Stimulated activated CD4-positive, alpha-beta T cell treated with anti-CD3 and anti-CD28 coated beads, Interleukin-4, amount 100 ng/mL, for 48 hours (primary cell): ENCODE measurements at regions not wholly inside any gene's neighbourhood (a gene's known extent, or its start where the extent isn't known, plus 50 kb on each side); places are given as distances from the start of the nearest gene placed in this dataset.
"Not testable (repeated sequence)": the region's sequence is repeated elsewhere in the genome, so short reads cannot be mapped to it uniquely, and the experiment has no call there.

Source experiments
- DNase-seq, 2 donors: peaks; one replicate each; pipeline ENCODE4 v3.0.0-alpha.2; 2020; ENCODE audit warnings: low read depth in 2 of 2

DNA sequence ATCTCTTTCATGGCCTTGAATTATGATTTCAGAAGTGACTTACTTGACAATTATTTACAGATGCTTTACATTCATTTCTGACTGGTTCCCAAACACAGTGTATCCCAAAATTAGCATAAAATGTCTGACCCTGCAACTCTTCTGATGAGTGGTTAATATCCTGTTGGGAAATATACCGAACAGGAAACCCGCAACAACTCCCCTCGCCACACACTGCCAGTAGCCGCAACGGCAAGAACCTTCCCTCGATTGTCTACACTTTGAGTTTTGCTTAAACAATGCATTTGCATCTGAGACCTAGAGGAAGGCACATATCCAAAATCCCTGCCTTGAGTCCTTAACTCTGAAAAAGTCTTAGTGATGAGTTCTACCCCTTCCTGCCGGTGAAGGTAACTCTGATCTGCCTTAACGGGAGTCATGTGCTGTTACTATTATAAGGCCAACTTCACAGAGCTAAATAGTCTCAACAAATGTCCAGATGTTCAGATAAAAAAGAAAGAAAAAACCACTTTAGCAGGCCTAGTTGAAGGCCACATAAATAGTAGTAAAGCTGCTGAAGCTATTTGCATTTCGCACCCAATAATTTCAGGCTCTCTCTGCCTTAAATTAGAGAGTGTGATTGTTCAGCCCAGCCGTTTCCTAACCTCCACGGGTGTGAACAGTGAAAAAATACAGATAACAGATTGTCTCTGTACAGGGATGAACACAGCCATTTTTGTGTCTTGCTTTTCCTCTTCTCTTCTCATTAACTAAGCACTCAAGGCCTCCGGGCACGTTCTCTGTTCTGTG lies 321.1 kb downstream of the HS3ST3B1 start:
- DNase-seq = no peak

DNA sequence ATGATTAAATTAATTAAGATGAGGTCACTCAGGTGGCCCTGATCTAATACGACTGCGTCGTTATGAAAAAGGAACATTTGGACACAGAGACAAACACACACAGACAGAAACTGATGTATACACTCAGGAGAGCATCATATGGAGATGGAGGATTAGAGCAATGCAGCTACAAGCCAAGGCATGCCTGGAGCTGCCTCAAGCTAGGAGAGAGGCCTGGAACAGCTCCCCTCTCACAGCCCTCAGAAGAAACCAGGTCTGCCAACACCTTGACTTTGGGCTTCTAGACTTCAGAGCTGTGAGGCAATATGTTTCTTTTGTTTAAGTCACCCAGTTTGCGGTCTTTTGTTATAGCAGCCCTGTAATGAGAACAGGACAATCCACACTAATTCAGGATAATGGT lies 318.9 kb downstream of the HS3ST3B1 start:
- no peak for DNase-seq

- no peak for DNase-seq
These were observed 315.6 kb downstream of the HS3ST3B1 start for GRCh38 chr17:14616528-14616927.

- DNase-seq = no peak
These were observed 304.4 kb downstream of the HS3ST3B1 start for GRCh38 chr17:14605267-14605599.

GRCh38 chr17:14604591-14605266 lies 303.8 kb downstream of the HS3ST3B1 start:
- no peak for DNase-seq

- DNase-seq = no peak
These were observed 295.3 kb downstream of the HS3ST3B1 start for GRCh38 chr17:14596224-14596623.

DNA sequence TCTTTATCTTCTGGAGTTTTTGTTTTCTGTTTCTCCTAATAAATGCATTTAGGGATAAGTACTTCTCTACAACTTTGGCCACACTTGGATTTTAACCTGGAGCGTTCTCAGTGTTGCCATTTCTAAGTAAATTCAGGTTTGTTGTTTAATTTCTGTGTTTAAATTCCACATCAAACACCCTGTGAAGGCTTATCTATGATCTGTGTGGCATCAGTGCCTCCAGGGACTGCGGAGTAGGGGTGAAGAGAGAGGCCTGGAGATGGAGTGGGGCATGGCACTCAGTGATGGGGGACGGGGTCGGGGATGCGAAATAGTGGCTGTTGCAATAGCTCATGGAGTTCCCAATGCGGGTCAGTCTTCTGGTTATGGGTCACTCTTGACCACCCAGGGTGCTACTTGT lies 294.8 kb downstream of the HS3ST3B1 start:
- DNase-seq = no peak

DNA sequence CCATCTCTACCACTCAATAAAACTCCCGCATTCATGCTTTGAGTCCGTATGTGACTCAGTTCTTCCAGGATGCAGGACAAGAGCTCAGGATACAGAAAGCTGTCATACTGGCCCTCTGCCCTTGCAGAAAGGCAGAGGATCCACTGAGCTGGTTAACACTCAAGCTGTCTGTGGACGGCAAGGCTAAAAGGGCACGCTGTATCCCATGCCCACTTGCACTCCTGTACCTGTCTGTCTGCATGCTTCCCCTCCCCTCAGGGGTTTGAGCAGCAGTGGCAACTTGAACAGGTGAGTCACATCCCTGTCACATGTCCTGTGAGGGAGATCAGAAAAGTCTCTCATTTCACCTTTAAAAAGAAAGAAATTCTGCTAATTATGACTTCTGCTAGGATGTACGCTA lies 293.8 kb downstream of the HS3ST3B1 start:
- no peak for DNase-seq

- no peak for DNase-seq
These were observed 293.1 kb downstream of the HS3ST3B1 start for GRCh38 chr17:14593956-14594355.

DNA sequence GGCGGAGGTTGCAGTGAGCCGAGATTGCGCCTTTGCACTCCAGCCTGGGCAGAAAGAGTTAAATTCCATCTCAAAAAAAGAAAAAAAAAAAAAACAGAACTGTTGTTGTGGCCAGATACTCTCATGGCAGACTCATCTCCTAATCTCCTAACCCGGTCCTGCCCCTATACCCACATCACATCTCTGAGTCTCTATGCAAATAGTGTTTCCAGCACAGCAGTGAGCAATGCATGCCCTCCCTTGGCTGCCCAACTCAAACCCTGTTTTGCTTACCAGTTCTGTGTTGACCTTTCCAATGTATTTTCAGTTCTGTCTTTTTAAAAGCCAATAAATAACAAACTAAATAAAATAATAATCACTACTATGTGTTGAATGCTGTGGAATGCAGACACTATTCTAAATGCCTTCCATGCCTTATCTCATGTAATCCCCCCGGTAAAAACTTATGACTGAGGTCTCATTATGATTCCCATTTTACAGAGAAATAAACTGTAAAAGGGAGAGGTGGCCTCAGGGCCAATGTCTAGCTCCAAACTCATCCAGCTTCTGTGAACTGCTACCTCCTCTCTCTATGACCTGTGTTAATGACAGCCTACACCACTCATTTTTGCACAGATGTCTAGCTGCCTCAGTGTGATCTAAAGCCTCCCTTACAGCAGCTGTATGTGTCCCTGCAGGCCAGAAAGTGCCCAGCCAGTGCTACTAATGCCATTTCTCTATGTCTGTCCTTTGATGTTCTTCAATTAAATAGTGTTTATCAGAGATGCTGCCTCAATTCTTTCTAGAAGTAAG lies 289.8 kb downstream of the HS3ST3B1 start:
- DNase-seq = no peak

DNA sequence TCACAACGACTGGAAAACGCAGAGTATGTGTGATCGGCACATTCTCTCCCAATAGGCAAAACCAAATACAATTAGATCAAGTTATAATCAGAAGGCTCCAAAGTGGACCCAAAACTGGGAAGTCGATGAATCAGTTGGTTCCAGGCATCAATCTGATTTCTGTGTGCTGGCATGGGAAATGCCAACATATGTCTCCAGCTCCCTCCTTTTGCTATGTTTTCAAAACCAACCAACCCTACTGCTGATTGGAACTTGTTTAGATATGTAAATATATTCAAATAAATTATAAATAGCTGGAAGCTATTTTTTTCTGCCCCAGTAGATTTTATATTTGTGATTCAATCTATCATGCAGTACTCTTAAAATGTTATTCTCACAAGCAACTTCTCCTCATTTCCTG lies 284.2 kb downstream of the HS3ST3B1 start:
- DNase-seq = no peak

GRCh38 chr17:14582996-14583395 lies 282.1 kb downstream of the HS3ST3B1 start:
- no peak for DNase-seq

DNA sequence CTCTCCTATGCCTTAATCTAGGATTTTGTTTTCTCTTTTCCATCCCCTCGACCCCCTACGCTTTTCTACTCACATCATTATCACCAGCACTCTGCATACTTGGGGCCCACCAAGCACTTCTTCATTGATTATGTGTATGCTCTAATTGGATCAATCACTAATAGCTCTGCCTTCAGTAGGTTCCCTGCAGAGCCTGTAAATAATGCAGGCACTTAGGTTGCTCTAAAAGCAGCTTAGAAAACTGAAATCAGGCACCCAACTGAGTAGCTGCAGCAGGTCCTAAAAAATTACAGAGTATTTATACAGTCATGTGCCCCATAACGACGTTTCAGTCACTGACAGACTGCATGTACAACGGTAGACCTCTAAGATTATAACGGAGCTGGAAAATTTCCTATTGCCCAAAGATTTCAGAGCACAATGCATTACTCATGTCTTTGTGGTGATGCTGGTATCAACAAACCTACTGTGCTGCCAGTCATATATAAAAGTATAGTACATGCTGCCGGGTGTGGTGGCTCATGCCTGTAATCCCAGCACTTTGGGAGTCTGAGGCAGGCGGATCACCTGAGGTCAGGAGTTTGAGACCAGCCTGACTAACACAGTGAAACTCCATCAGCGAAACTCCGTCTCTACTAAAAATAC lies 280.4 kb downstream of the HS3ST3B1 start:
- DNase-seq = no peak

DNA sequence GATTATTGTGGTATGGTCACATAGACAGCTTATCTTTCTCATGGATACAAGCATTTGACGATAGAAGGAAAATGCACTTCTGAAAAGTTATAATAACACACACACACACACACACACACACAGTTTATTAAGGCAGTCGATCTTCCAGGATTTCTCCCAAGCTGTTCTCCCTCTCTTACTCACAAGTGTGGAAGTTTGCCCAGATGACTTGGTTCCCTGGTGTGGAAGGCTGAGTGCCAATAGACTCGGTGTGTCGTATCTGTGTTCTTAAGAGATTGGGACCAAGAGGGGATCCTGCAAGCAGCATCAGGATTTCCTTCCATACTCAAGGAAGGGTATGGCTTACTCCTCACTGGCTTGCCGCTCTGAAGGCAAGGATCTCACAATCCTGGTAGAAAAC lies 279.6 kb downstream of the HS3ST3B1 start:
- DNase-seq = no peak

- no peak for DNase-seq
These were observed 278.8 kb downstream of the HS3ST3B1 start for GRCh38 chr17:14579716-14580115.

DNA sequence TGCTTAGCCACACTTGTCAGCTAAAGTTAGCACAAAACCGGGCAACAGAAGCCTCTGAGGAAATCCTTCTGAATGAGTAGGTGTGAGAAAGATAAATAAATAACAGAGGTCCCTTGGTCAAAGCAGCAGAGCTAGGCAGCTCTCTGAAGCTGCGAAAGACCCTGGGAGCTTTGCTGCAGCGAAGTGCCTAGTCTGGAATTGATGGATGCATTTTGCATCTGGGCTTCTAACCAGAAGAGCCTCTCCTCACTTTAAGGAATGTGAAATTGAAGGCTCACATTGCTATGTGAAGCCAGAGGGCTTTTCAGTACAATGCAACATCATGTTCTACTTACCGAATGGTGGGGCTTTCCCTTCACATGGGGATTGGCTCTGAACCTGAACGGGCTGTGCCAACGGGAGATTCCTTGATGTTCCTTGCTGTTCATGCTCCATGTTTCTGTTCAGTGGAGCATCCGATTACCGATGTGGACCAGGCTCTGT lies 274.6 kb downstream of the HS3ST3B1 start:
- no peak for DNase-seq

- DNase-seq = not testable (repeated sequence)
These were observed 259.4 kb downstream of the HS3ST3B1 start for GRCh38 chr17:14560325-14560724.

DNA sequence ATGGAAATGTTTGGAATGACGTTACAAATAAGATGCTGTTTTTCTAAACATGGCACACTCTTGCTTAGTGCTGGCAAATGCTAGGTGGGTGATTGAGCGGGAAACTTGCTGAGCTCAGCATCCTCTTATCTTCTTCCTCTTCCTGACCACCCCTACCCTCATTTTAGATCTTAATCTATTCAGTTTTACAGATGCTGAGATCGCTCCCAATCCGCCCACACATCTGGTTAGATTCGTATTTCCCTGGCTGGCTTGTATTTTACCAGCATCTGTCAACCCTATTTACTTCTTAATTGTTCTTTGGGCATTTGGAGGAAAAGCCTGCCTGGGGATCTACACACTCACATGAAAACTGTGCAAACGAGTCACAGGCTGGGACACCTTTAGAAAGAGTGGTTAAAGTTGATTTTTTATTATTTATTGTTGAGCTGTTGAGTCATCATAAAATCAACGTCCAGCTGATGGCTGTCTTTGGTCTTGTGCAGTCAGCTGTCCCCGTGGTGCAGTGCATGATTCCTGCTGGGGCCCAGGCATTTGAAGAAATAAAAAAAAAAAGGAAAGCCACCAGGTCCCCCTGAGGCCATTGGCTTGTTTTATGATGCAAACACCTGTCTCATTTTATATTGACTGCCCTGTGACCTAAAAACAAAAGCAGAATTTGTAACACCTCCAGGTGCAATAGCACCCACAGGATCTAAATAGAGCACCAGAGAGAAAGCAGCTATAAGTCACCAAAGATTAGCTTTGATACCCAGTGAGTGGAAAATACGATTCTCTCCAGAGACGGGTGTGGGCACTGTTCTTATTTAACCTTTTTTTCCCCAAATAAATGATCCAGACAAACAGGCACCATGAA lies 258.6 kb downstream of the HS3ST3B1 start:
- no peak for DNase-seq

- no peak for DNase-seq
These were observed 256.6 kb downstream of the HS3ST3B1 start for GRCh38 chr17:14557480-14557879.

GRCh38 chr17:14553847-14554246 lies 253.0 kb downstream of the HS3ST3B1 start:
- DNase-seq = no peak

- DNase-seq = no peak
These were observed 251.4 kb downstream of the HS3ST3B1 start for GRCh38 chr17:14552306-14552705.
